ENCODE measurements at regions not wholly inside any gene's neighbourhood (a gene's known extent, or its start where the extent isn't known, plus 50 kb on each side); places are given as distances from the start of the nearest gene placed in this dataset.
"Not testable (repeated sequence)": the region's sequence is repeated elsewhere in the genome, so short reads cannot be mapped to it uniquely, and the experiment has no call there.

GRCh38 chr11:86749821-86750401 is 50.4 kb upstream of the PRSS23 start:
- ATAC-seq, result no peak

GRCh38 chr11:86749376-86749775 is 51.0 kb upstream of the PRSS23 start:
- no peak for ATAC-seq

- no peak for ATAC-seq
Measured at GRCh38 chr11:86748296-86748695, 52.0 kb upstream of the PRSS23 start.

GRCh38 chr11:86747801-86748200 is 52.5 kb upstream of the PRSS23 start:
- ATAC-seq, result no peak

- no peak for ATAC-seq
Measured at GRCh38 chr11:86746514-86746913, 53.8 kb upstream of the PRSS23 start.

GRCh38 chr11:86745571-86745970 is 54.8 kb upstream of the PRSS23 start:
- no peak for ATAC-seq

GRCh38 chr11:86743223-86744118 is 56.9 kb upstream of the PRSS23 start:
- peak; percentile 83 for ATAC-seq

- peak; percentile 78 for ATAC-seq
Measured at GRCh38 chr11:86741839-86742805, 58.2 kb upstream of the PRSS23 start.

GRCh38 chr11:86741484-86741835 is 58.9 kb upstream of the PRSS23 start:
- no peak for ATAC-seq

- ATAC-seq, result peak; percentile 76
Measured at GRCh38 chr11:86740628-86741483, 59.5 kb upstream of the PRSS23 start.

- ATAC-seq, result no peak
Measured at GRCh38 chr11:86738568-86738967, 61.8 kb upstream of the PRSS23 start.

- no peak for ATAC-seq
Measured at GRCh38 chr11:86737737-86738136, 62.6 kb upstream of the PRSS23 start.

GRCh38 chr11:86737230-86737629 is 63.1 kb upstream of the PRSS23 start:
- no peak for ATAC-seq

- no peak for ATAC-seq
Measured at GRCh38 chr11:86736291-86737143, 63.8 kb upstream of the PRSS23 start.

- no peak for ATAC-seq
Measured at GRCh38 chr11:86735451-86736290, 63.3 kb upstream of the ME3 start.

- ATAC-seq, result not testable (repeated sequence)
Measured at GRCh38 chr11:86732739-86733138, 60.3 kb upstream of the ME3 start.

- not testable (repeated sequence) for ATAC-seq
Measured at GRCh38 chr11:86732286-86732685, 59.9 kb upstream of the ME3 start.

- not testable (repeated sequence) for ATAC-seq
Measured at GRCh38 chr11:86729576-86729975, 57.2 kb upstream of the ME3 start.

GRCh38 chr11:86728562-86728961 is 56.1 kb upstream of the ME3 start:
- ATAC-seq, result no peak

Data from esophagus mucosa (tissue), 1 donor.